GM23338 (cell line): ENCODE measurements at regions not wholly inside any gene's neighbourhood (a gene's known extent, or its start where the extent isn't known, plus 50 kb on each side); places are given as distances from the start of the nearest gene placed in this dataset.

ENCODE experiments used
- CREB1 ChIP-seq: fragments of 250-450 bp; sonication (Bioruptor Pico); IDR thresholded peaks from 2 replicates; pipeline ENCODE4 v1.5.0; 2020; ENCODE audit warnings: low read depth, mild to moderate bottlenecking, moderate library complexity
- EZH2 ChIP-seq: fragments of 200-600 bp; sonication (generic); IDR thresholded peaks from one replicate; pipeline ENCODE4 v1.8.0; 2017; ENCODE audit warnings: antibody characterized with exemption, mild to moderate bottlenecking, low read depth; ENCODE audit not compliant: unreplicated experiment
- EZH2phosphoT487 ChIP-seq: fragments of 200-600 bp; sonication (generic); IDR thresholded peaks from one replicate; pipeline ENCODE4 v1.8.1; 2018; ENCODE audit warnings: antibody characterized with exemption; ENCODE audit not compliant: unreplicated experiment
- JUNB ChIP-seq: IDR thresholded peaks from one replicate; pipeline ENCODE4 v1.6.1; 2016; ENCODE audit warnings: antibody characterized with exemption; ENCODE audit not compliant: unreplicated experiment
- NANOG ChIP-seq: IDR thresholded peaks from 2 replicates; pipeline ENCODE4 v1.6.1; 2016; ENCODE audit warnings: antibody characterized with exemption, borderline replicate concordance
- POLR2AphosphoS5 ChIP-seq: IDR thresholded peaks from 2 replicates; pipeline ENCODE4 v1.6.1; 2016; ENCODE audit warnings: antibody characterized with exemption, low read depth
- STAT1 ChIP-seq: IDR thresholded peaks from one replicate; pipeline ENCODE4 v1.6.1; 2016; ENCODE audit warnings: antibody characterized with exemption; ENCODE audit not compliant: unreplicated experiment
- ZNF114 ChIP-seq: fragments of 250-450 bp; sonication (Bioruptor Pico); IDR thresholded peaks from 2 replicates; pipeline ENCODE4 v1.5.0; 2020; ENCODE audit warnings: mild to moderate bottlenecking, moderate library complexity
- ZNF331 ChIP-seq: fragments of 250-450 bp; sonication (Bioruptor Pico); IDR thresholded peaks from 2 replicates; pipeline ENCODE4 v1.5.0; 2020; ENCODE audit warnings: low read depth, mild to moderate bottlenecking, moderate library complexity
- TF ChIP-seq, protein P1 (sequence below), 2 experiments: fragments of 200-600 bp in 1 of 2; sonication (generic) in 1 of 2; conservative IDR thresholded peaks; 2 replicates each; pipeline versions ENCODE4 v1.5.1 to v1.6.1; 2016 to 2017; ENCODE audit warnings: antibody characterized with exemption in 2 of 2, low read depth in 2 of 2, mild to moderate bottlenecking in 2 of 2, moderate library complexity in 1 of 2
- TF ChIP-seq, protein P2 (sequence below): IDR thresholded peaks from one replicate; pipeline ENCODE4 v1.6.1; 2018; ENCODE audit warnings: antibody characterized with exemption; ENCODE audit not compliant: unreplicated experiment
- TF ChIP-seq, protein P3 (sequence below): IDR thresholded peaks from 2 replicates; pipeline ENCODE4 v1.6.1; 2016; ENCODE audit warnings: antibody characterized with exemption
- TF ChIP-seq, protein P4 (sequence below): fragments of 250-450 bp; sonication (Bioruptor Pico); IDR thresholded peaks from 2 replicates; pipeline ENCODE4 v1.5.0; 2020; ENCODE audit warnings: mild to moderate bottlenecking, moderate library complexity

DNA sequence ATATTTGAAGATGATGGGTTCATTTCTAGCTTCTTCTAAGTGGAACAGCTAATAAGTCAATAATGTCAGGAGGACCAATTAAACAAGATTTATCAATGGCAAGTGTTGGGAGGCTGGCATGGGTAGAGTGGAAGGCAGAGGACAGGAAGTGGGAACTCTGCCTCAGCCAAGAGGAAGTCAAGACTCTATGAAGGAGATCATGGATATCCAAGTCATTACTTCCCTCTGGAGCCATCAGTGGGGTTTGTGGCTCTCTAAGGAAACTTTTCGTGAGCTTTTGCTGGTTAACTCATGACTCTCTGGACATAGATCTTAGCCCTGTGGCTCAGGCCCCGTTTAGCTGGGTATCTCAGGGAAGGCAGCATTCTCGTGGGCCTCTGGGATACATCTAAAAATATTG is 410.4 kb upstream of the ID2 start:
- TF ChIP-seq NANOG (no peak), EZH2 (no peak), POLR2AphosphoS5 (no peak), EZH2phosphoT487 (no peak), CREB1 (CRISPR knock-in tag) (no peak), STAT1 (no peak), ZNF331 (no peak), JUNB (no peak), ZNF114 (no peak)
- TF ChIP-seq, protein P1, sequence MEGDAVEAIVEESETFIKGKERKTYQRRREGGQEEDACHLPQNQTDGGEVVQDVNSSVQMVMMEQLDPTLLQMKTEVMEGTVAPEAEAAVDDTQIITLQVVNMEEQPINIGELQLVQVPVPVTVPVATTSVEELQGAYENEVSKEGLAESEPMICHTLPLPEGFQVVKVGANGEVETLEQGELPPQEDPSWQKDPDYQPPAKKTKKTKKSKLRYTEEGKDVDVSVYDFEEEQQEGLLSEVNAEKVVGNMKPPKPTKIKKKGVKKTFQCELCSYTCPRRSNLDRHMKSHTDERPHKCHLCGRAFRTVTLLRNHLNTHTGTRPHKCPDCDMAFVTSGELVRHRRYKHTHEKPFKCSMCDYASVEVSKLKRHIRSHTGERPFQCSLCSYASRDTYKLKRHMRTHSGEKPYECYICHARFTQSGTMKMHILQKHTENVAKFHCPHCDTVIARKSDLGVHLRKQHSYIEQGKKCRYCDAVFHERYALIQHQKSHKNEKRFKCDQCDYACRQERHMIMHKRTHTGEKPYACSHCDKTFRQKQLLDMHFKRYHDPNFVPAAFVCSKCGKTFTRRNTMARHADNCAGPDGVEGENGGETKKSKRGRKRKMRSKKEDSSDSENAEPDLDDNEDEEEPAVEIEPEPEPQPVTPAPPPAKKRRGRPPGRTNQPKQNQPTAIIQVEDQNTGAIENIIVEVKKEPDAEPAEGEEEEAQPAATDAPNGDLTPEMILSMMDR (conservative IDR thresholded peaks at IDR 0.05; ENCODE audit: low read depth in 2 of 2) = no peak
- TF ChIP-seq, protein P2, sequence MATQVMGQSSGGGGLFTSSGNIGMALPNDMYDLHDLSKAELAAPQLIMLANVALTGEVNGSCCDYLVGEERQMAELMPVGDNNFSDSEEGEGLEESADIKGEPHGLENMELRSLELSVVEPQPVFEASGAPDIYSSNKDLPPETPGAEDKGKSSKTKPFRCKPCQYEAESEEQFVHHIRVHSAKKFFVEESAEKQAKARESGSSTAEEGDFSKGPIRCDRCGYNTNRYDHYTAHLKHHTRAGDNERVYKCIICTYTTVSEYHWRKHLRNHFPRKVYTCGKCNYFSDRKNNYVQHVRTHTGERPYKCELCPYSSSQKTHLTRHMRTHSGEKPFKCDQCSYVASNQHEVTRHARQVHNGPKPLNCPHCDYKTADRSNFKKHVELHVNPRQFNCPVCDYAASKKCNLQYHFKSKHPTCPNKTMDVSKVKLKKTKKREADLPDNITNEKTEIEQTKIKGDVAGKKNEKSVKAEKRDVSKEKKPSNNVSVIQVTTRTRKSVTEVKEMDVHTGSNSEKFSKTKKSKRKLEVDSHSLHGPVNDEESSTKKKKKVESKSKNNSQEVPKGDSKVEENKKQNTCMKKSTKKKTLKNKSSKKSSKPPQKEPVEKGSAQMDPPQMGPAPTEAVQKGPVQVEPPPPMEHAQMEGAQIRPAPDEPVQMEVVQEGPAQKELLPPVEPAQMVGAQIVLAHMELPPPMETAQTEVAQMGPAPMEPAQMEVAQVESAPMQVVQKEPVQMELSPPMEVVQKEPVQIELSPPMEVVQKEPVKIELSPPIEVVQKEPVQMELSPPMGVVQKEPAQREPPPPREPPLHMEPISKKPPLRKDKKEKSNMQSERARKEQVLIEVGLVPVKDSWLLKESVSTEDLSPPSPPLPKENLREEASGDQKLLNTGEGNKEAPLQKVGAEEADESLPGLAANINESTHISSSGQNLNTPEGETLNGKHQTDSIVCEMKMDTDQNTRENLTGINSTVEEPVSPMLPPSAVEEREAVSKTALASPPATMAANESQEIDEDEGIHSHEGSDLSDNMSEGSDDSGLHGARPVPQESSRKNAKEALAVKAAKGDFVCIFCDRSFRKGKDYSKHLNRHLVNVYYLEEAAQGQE = no peak
- TF ChIP-seq, protein P3, sequence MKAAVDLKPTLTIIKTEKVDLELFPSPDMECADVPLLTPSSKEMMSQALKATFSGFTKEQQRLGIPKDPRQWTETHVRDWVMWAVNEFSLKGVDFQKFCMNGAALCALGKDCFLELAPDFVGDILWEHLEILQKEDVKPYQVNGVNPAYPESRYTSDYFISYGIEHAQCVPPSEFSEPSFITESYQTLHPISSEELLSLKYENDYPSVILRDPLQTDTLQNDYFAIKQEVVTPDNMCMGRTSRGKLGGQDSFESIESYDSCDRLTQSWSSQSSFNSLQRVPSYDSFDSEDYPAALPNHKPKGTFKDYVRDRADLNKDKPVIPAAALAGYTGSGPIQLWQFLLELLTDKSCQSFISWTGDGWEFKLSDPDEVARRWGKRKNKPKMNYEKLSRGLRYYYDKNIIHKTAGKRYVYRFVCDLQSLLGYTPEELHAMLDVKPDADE = no peak
- TF ChIP-seq, protein P4, sequence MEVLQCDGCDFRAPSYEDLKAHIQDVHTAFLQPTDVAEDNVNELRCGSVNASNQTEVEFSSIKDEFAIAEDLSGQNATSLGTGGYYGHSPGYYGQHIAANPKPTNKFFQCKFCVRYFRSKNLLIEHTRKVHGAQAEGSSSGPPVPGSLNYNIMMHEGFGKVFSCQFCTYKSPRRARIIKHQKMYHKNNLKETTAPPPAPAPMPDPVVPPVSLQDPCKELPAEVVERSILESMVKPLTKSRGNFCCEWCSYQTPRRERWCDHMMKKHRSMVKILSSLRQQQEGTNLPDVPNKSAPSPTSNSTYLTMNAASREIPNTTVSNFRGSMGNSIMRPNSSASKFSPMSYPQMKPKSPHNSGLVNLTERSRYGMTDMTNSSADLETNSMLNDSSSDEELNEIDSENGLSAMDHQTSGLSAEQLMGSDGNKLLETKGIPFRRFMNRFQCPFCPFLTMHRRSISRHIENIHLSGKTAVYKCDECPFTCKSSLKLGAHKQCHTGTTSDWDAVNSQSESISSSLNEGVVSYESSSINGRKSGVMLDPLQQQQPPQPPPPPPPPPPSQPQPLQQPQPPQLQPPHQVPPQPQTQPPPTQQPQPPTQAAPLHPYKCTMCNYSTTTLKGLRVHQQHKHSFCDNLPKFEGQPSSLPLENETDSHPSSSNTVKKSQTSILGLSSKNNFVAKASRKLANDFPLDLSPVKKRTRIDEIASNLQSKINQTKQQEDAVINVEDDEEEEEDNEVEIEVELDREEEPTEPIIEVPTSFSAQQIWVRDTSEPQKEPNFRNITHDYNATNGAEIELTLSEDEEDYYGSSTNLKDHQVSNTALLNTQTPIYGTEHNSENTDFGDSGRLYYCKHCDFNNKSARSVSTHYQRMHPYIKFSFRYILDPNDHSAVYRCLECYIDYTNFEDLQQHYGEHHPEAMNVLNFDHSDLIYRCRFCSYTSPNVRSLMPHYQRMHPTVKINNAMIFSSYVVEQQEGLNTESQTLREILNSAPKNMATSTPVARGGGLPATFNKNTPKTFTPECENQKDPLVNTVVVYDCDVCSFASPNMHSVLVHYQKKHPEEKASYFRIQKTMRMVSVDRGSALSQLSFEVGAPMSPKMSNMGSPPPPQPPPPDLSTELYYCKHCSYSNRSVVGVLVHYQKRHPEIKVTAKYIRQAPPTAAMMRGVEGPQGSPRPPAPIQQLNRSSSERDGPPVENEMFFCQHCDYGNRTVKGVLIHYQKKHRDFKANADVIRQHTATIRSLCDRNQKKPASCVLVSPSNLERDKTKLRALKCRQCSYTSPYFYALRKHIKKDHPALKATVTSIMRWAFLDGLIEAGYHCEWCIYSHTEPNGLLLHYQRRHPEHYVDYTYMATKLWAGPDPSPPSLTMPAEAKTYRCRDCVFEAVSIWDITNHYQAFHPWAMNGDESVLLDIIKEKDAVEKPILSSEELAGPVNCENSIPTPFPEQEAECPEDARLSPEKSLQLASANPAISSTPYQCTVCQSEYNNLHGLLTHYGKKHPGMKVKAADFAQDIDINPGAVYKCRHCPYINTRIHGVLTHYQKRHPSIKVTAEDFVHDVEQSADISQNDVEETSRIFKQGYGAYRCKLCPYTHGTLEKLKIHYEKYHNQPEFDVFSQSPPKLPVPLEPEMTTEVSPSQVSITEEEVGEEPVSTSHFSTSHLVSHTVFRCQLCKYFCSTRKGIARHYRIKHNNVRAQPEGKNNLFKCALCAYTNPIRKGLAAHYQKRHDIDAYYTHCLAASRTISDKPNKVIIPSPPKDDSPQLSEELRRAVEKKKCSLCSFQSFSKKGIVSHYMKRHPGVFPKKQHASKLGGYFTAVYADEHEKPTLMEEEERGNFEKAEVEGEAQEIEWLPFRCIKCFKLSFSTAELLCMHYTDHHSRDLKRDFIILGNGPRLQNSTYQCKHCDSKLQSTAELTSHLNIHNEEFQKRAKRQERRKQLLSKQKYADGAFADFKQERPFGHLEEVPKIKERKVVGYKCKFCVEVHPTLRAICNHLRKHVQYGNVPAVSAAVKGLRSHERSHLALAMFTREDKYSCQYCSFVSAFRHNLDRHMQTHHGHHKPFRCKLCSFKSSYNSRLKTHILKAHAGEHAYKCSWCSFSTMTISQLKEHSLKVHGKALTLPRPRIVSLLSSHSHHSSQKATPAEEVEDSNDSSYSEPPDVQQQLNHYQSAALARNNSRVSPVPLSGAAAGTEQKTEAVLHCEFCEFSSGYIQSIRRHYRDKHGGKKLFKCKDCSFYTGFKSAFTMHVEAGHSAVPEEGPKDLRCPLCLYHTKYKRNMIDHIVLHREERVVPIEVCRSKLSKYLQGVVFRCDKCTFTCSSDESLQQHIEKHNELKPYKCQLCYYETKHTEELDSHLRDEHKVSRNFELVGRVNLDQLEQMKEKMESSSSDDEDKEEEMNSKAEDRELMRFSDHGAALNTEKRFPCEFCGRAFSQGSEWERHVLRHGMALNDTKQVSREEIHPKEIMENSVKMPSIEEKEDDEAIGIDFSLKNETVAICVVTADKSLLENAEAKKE (CRISPR knock-in tag) = no peak
